Cardiac muscle cell (in vitro differentiated cells and primary cell): ENCODE measurements at regions not wholly inside any gene's neighbourhood (a gene's known extent, or its start where the extent isn't known, plus 50 kb on each side); places are given as distances from the start of the nearest gene placed in this dataset.

Experiments used
- DNase-seq, 2 donors: peaks; one replicate each; pipeline versions ENCODE4 v3.0.0 to v3.0.0-alpha.2; 2010 to 2017; ENCODE audit warnings: low read depth in 1 of 2, low spot score in 1 of 2
- H3K27ac ChIP-seq: fragments of 200-600 bp; sonication (generic); 2 replicates; pipeline ENCODE4 v1.5.1; 2016
- H3K27me3 ChIP-seq: fragments of 200-600 bp; sonication (generic); 2 replicates; pipeline ENCODE4 v1.6.0; 2016; ENCODE audit warnings: control low read depth
- H3K36me3 ChIP-seq: fragments of 200-600 bp; sonication (generic); 2 replicates; pipeline ENCODE4 v1.5.1; 2016; ENCODE audit warnings: control low read depth
- H3K4me1 ChIP-seq: fragments of 200-600 bp; sonication (generic); 2 replicates; pipeline ENCODE4 v1.8.1; 2017; ENCODE audit warnings: low read depth, mild to moderate bottlenecking, mixed run types
- H3K4me3 ChIP-seq: fragments of 200-600 bp; sonication (generic); 2 replicates; pipeline ENCODE4 v1.5.1; 2016; ENCODE audit warnings: mild to moderate bottlenecking
- H3K9me3 ChIP-seq: fragments of 200-600 bp; sonication (generic); 2 replicates; pipeline ENCODE4 v1.5.1; 2017; ENCODE audit warnings: low read depth, mild to moderate bottlenecking, control low read depth
- CTCF ChIP-seq: IDR thresholded peaks from 2 replicates; pipeline ENCODE4 v1.5.1; 2012; ENCODE audit warnings: low read depth, mild to moderate bottlenecking, low read length

GRCh38 chr4:138945401-138945800 is 70.2 kb upstream of the NOCT start:
- Histone ChIP-seq H3K4me1 (no peaks in the 10 kb centered on the region), H3K27me3 (no peaks in the 10 kb centered on the region)

GRCh38 chr4:138943893-138944292 is 71.7 kb upstream of the NOCT start:
- Histone ChIP-seq H3K27ac (no peak overlapping the region), H3K27me3 (no peaks in the 10 kb centered on the region), H3K4me1 (no peaks in the 10 kb centered on the region), H3K9me3 (no peaks in the 10 kb centered on the region), H3K36me3 (no peaks in the 10 kb centered on the region), H3K4me3 (no peak overlapping the region)
- no peak for DNase-seq
- TF ChIP-seq CTCF: no peak

More at GRCh38 chr4:138945401-138945800, 70.2 kb upstream of the NOCT start:
- H3K27ac ChIP-seq: no peak overlapping the region
- DNase-seq: no peak
- no peaks in the 10 kb centered on the region for H3K36me3 ChIP-seq
- H3K9me3 ChIP-seq: no peaks in the 10 kb centered on the region
- no peak overlapping the region for H3K4me3 ChIP-seq
- no peak for TF ChIP-seq CTCF

- no peaks in the 10 kb centered on the region for H3K9me3 ChIP-seq
- DNase-seq: no peak
- no peaks in the 10 kb centered on the region for H3K4me1 ChIP-seq
- no peak for TF ChIP-seq CTCF
- H3K36me3 ChIP-seq: no peaks in the 10 kb centered on the region
- no peaks in the 10 kb centered on the region for H3K27me3 ChIP-seq
- H3K27ac ChIP-seq: no peak overlapping the region
- H3K4me3 ChIP-seq: no peak overlapping the region
These were observed 74.5 kb upstream of the NOCT start for GRCh38 chr4:138941037-138941436.

GRCh38 chr4:138939960-138940359 is 75.6 kb upstream of the NOCT start:
- Histone ChIP-seq H3K9me3 (no peaks in the 10 kb centered on the region), H3K4me1 (no peaks in the 10 kb centered on the region)
- TF ChIP-seq CTCF: no peak

GRCh38 chr4:138938366-138938690 is 77.3 kb upstream of the NOCT start:
- TF ChIP-seq CTCF: peak; percentile 45
- H3K27ac ChIP-seq: no peak overlapping the region
- H3K36me3 ChIP-seq: no peaks in the 10 kb centered on the region
- peak; percentile 53 to 72 for DNase-seq
- no peaks in the 10 kb centered on the region for H3K9me3 ChIP-seq
- no peak overlapping the region for H3K4me3 ChIP-seq
- H3K4me1 ChIP-seq: no peaks in the 10 kb centered on the region
- no peaks in the 10 kb centered on the region for H3K27me3 ChIP-seq

More at GRCh38 chr4:138939960-138940359, 75.6 kb upstream of the NOCT start:
- no peak for DNase-seq
- H3K4me3 ChIP-seq: no peak overlapping the region
- H3K27ac ChIP-seq: no peak overlapping the region
- no peaks in the 10 kb centered on the region for H3K36me3 ChIP-seq
- no peaks in the 10 kb centered on the region for H3K27me3 ChIP-seq

GRCh38 chr4:138935135-138935807 is 80.3 kb upstream of the NOCT start:
- no peak for TF ChIP-seq CTCF
- H3K27me3 ChIP-seq: no peaks in the 10 kb centered on the region
- no peaks in the 10 kb centered on the region for H3K36me3 ChIP-seq
- H3K4me1 ChIP-seq: no peaks in the 10 kb centered on the region
- no peak for DNase-seq
- H3K9me3 ChIP-seq: no peaks in the 10 kb centered on the region
- no peak overlapping the region for H3K4me3 ChIP-seq
- no peak overlapping the region for H3K27ac ChIP-seq
